Body of pancreas (tissue), 4 donors: ENCODE measurements at regions not wholly inside any gene's neighbourhood (a gene's known extent, or its start where the extent isn't known, plus 50 kb on each side); places are given as distances from the start of the nearest gene placed in this dataset.

Source experiments
- POLR2A ChIP-seq, 3 donors: fragments of 450-650 bp; IDR thresholded peaks; one replicate each; pipeline ENCODE4 v1.6.1; 2016; ENCODE audit warnings: antibody characterized with exemption in 3 of 3, mild to moderate bottlenecking in 2 of 3
- TF ChIP-seq, protein P1 (sequence below), 7 experiments: fragments of 450-650 bp in 4 of 7; fragments of 200-600 bp in 3 of 7; sonication (generic) in 3 of 7; IDR thresholded peaks; one replicate each; pipeline ENCODE4 v1.5.1; 2016 to 2019; ENCODE audit warnings: antibody characterized with exemption in 7 of 7

DNA sequence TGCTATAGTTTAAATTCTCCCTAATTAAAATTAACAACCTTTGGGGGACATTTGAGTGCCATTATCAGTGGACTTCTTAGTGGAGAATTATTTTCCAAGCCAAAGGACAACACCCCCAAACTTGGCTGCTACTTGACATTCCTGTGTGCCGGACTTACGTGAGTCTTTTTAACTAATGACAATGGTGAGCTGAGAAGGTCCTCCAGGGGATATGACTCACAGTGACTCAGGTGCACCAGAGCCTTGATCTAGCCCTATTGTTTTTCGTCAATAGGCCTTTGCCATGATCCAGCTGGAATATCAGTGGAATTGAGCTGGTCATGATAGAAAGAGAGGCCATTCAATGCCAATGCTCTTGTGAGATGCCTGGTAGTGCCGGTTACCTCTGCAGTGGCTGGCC lies 118.1 kb upstream of the CXCR4 start:
- TF ChIP-seq, protein P1, sequence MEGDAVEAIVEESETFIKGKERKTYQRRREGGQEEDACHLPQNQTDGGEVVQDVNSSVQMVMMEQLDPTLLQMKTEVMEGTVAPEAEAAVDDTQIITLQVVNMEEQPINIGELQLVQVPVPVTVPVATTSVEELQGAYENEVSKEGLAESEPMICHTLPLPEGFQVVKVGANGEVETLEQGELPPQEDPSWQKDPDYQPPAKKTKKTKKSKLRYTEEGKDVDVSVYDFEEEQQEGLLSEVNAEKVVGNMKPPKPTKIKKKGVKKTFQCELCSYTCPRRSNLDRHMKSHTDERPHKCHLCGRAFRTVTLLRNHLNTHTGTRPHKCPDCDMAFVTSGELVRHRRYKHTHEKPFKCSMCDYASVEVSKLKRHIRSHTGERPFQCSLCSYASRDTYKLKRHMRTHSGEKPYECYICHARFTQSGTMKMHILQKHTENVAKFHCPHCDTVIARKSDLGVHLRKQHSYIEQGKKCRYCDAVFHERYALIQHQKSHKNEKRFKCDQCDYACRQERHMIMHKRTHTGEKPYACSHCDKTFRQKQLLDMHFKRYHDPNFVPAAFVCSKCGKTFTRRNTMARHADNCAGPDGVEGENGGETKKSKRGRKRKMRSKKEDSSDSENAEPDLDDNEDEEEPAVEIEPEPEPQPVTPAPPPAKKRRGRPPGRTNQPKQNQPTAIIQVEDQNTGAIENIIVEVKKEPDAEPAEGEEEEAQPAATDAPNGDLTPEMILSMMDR (IDR thresholded peaks at IDR 0.05), result no peak
- TF ChIP-seq POLR2A (IDR thresholded peaks at IDR 0.05), result no peak
